H1 (cell line): ENCODE measurements at regions not wholly inside any gene's neighbourhood (a gene's known extent, or its start where the extent isn't known, plus 50 kb on each side); places are given as distances from the start of the nearest gene placed in this dataset.

ENCODE experiments used
- POLR2AphosphoS5 ChIP-seq: IDR thresholded peaks from 2 replicates; pipeline ENCODE4 v1.6.1; 2011; ENCODE audit warnings: low read depth, low read length
- RXRA ChIP-seq: IDR thresholded peaks from 2 replicates; pipeline ENCODE4 v1.6.1; 2011; ENCODE audit warnings: low read depth, mild to moderate bottlenecking, low read length, moderate library complexity; ENCODE audit not compliant: insufficient read depth
- USF2 ChIP-seq: IDR thresholded peaks from 2 replicates; pipeline ENCODE4 v1.6.1; 2011; ENCODE audit warnings: low read length, improper control_type of control experiment

DNA sequence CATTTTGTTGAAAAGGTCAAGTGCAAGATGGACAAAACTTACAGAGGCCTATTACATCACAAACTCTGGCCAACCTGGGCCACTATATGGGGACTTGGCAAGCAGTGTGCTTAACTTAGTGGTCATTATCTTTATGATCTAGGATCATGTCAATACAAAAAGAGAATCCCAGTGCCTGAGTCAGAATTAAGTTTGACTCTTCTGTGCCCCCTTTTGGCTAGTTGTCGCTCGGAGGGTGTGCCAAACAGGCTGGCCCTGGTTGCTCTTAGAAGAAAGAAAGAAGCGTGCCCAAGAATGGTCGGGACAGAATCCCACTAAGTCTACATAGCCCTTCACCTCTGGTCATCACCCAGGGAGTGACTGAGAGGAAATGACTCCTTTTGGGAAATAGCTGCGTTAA is 100.1 kb downstream of the EIF4E start (continued):
- no peak for TF ChIP-seq RXRA
- TF ChIP-seq USF2: no peak
- no peak for TF ChIP-seq POLR2AphosphoS5
